H1 (cell line): ENCODE measurements at regions not wholly inside any gene's neighbourhood (a gene's known extent, or its start where the extent isn't known, plus 50 kb on each side); places are given as distances from the start of the nearest gene placed in this dataset.

ENCODE experiments used
- CTCF ChIA-PET: fragments of 300-600 bp; sonication (Branson Sonifier 250); formaldehyde crosslinking; loops from one replicate; lab custom pipeline; 2021; ENCODE audit not compliant: partially characterized antibody; lab: Charles Lee
- POLR2A ChIA-PET: fragments of 300-600 bp; sonication (Branson Sonifier 250); formaldehyde crosslinking; loops from one replicate; lab custom pipeline; 2021; ENCODE audit warnings: inconsistent platforms; ENCODE audit not compliant: partially characterized antibody; lab: Charles Lee
- DNase-seq, 2 experiments: peaks; one replicate each; pipeline versions ENCODE4 v3.0.0 to v3.0.0-alpha.2; 2010 to 2022; ENCODE audit warnings: low spot score in 2 of 2, low read depth in 1 of 2, mixed read lengths in 1 of 2
- FAIRE-seq: peaks from 2 replicates; lab custom pipeline; 2011; peaks lifted over from hg19 to GRCh38; lab: Jason Lieb, UNC
- H2AFZ ChIP-seq: 2 replicates; pipeline ENCODE4 v1.8.1; 2012; ENCODE audit warnings: low read length, inconsistent platforms
- H2AK5ac ChIP-seq: 2 replicates; pipeline ENCODE4 v1.6.1; 2013; ENCODE audit warnings: low read depth, low read length
- H2BK120ac ChIP-seq: replicated peaks from 2 replicates; pipeline ENCODE3; 2013; ENCODE audit warnings: low read depth, low read length, inconsistent platforms
- H2BK12ac ChIP-seq: 2 replicates; pipeline ENCODE4 v1.6.1; 2013; ENCODE audit warnings: low read depth, low read length
- H2BK15ac ChIP-seq: 2 replicates; pipeline ENCODE4 v1.6.1; 2013; ENCODE audit warnings: low read length
- H2BK20ac ChIP-seq: 2 replicates; pipeline ENCODE4 v1.6.1; 2013; ENCODE audit warnings: low read length
- H2BK5ac ChIP-seq: 2 replicates; pipeline ENCODE4 v1.6.1; 2013; ENCODE audit warnings: low read depth, low read length
- H3K14ac ChIP-seq: 2 replicates; pipeline ENCODE4 v1.6.1; 2013; ENCODE audit warnings: inconsistent platforms; ENCODE audit not compliant: insufficient read length
- H3K18ac ChIP-seq: 2 replicates; pipeline ENCODE4 v1.6.1; 2013; ENCODE audit warnings: low read length; ENCODE audit errors: extremely low read depth
- H3K23ac ChIP-seq: 2 replicates; pipeline ENCODE4 v1.6.1; 2013; ENCODE audit warnings: inconsistent platforms; ENCODE audit not compliant: insufficient read length
- H3K23me2 ChIP-seq: 2 replicates; pipeline ENCODE4 v1.6.1; 2013; ENCODE audit warnings: low read depth, low read length
- H3K27ac ChIP-seq: 2 replicates; pipeline ENCODE4 v1.6.1; 2011; ENCODE audit warnings: low read depth, low read length, inconsistent platforms
- H3K27me3 ChIP-seq, 4 experiments: replicated peaks in 1 of 4; 1 replicate in 1 of 4; 2 replicates in 3 of 4; pipeline versions ENCODE4 v1.6.1 to v1.8.1; 2011 to 2013; ENCODE audit warnings: low read length in 3 of 4, mild to moderate bottlenecking in 3 of 4, inconsistent platforms in 2 of 4, mixed read lengths in 2 of 4, moderate library complexity in 1 of 4; ENCODE audit not compliant: control insufficient read depth in 3 of 4, insufficient read depth in 3 of 4; ENCODE audit errors: extremely low read depth in 1 of 4
- H3K36me3 ChIP-seq, 4 experiments: 2 replicates each; pipeline versions ENCODE4 v1.6.1 to v1.8.1; 2011 to 2013; ENCODE audit warnings: mild to moderate bottlenecking in 4 of 4, low read length in 3 of 4, moderate library complexity in 2 of 4, control low read depth in 1 of 4, inconsistent platforms in 1 of 4; ENCODE audit not compliant: insufficient read depth in 4 of 4, control insufficient read depth in 2 of 4
- H3K4ac ChIP-seq: replicated peaks from 2 replicates; pipeline ENCODE3; 2013; ENCODE audit warnings: low read length, low read depth, mixed read lengths, inconsistent platforms; ENCODE audit not compliant: insufficient read length
- H3K4me1 ChIP-seq, 4 experiments: replicated peaks in 1 of 4; 1 replicate in 1 of 4; 2 replicates in 3 of 4; pipeline versions ENCODE4 v1.6.1 to v1.8.1; 2011 to 2013; ENCODE audit warnings: low read length in 3 of 4, inconsistent platforms in 2 of 4, mixed read lengths in 1 of 4; ENCODE audit not compliant: insufficient read depth in 4 of 4, control insufficient read depth in 3 of 4
- H3K4me2 ChIP-seq, 2 experiments: 2 replicates each; pipeline versions ENCODE4 v1.6.1 to v1.8.1; 2011 to 2013; ENCODE audit warnings: low read depth in 2 of 2, low read length in 2 of 2, control low read depth in 1 of 2, inconsistent platforms in 1 of 2, mild to moderate bottlenecking in 1 of 2; ENCODE audit not compliant: insufficient read depth in 1 of 2
- H3K4me3 ChIP-seq, 4 experiments: fragments of 200-600, 300-600 bp in 1 of 4; sonication (generic), shearing (Covaris generic), sonication (Bioruptor Twin) in 1 of 4; 2 replicates each; pipeline versions ENCODE4 v1.5.1 to v1.8.1; 2011 to 2016; ENCODE audit warnings: low read length in 4 of 4, low read depth in 3 of 4, control low read depth in 2 of 4, inconsistent platforms in 2 of 4, mild to moderate bottlenecking in 2 of 4, mixed read lengths in 1 of 4, moderate library complexity in 1 of 4; ENCODE audit not compliant: insufficient read depth in 2 of 4; ENCODE audit errors: extremely low read depth in 1 of 4
- H3K56ac ChIP-seq: replicated peaks from 2 replicates; pipeline ENCODE3; 2013; ENCODE audit warnings: low read depth, mild to moderate bottlenecking, mixed read lengths, low read length, inconsistent platforms; ENCODE audit not compliant: insufficient read length
- H3K79me1 ChIP-seq: 2 replicates; pipeline ENCODE4 v1.6.1; 2013; ENCODE audit warnings: low read depth, low read length, control low read depth
- H3K79me2 ChIP-seq, 2 experiments: 2 replicates each; pipeline versions ENCODE4 v1.6.1 to v1.8.1; 2012 to 2013; ENCODE audit warnings: low read length in 2 of 2, mild to moderate bottlenecking in 2 of 2, inconsistent platforms in 1 of 2; ENCODE audit not compliant: insufficient read depth in 2 of 2, control insufficient read depth in 1 of 2
- H3K9ac ChIP-seq, 4 experiments: replicated peaks in 1 of 4; 1 replicate in 1 of 4; 2 replicates in 3 of 4; pipeline versions ENCODE4 v1.6.1 to v1.8.1; 2011 to 2013; ENCODE audit warnings: low read depth in 3 of 4, low read length in 3 of 4, control low read depth in 2 of 4, mild to moderate bottlenecking in 2 of 4, moderate library complexity in 2 of 4, inconsistent platforms in 1 of 4; ENCODE audit errors: extremely low read depth in 1 of 4
- H3K9me3 ChIP-seq, 2 experiments: 2 replicates each; pipeline versions ENCODE4 v1.6.1 to v1.8.1; 2012 to 2013; ENCODE audit warnings: mild to moderate bottlenecking in 2 of 2, moderate library complexity in 2 of 2, control low read depth in 1 of 2, inconsistent platforms in 1 of 2, low read depth in 1 of 2, low read length in 1 of 2, mixed read lengths in 1 of 2; ENCODE audit not compliant: insufficient read depth in 2 of 2
- H4K20me1 ChIP-seq, 2 experiments: replicated peaks in 1 of 2; 2 replicates each; pipeline versions ENCODE3 to v1.8.1; 2011 to 2013; ENCODE audit warnings: inconsistent platforms in 2 of 2, low read length in 2 of 2, mild to moderate bottlenecking in 1 of 2; ENCODE audit not compliant: insufficient read depth in 2 of 2, control insufficient read depth in 1 of 2
- H4K5ac ChIP-seq: 2 replicates; pipeline ENCODE4 v1.6.1; 2013; ENCODE audit warnings: low read length, low read depth, mixed read lengths, inconsistent platforms; ENCODE audit not compliant: insufficient read length
- H4K8ac ChIP-seq: 2 replicates; pipeline ENCODE4 v1.8.0; 2013; ENCODE audit warnings: mild to moderate bottlenecking, moderate library complexity, low read length, inconsistent platforms; ENCODE audit not compliant: insufficient read depth; ENCODE audit errors: extremely low read depth
- H4K91ac ChIP-seq: replicated peaks from 2 replicates; pipeline ENCODE3; 2013; ENCODE audit warnings: low read length, mixed read lengths, inconsistent platforms; ENCODE audit not compliant: insufficient read length
- CTBP2 ChIP-seq: IDR thresholded peaks from 2 replicates; pipeline ENCODE4 v1.7.0; 2011; ENCODE audit warnings: borderline replicate concordance, mild to moderate bottlenecking, moderate library complexity, mixed read lengths, low read length; ENCODE audit not compliant: insufficient read depth, insufficient read length
- CTCF ChIP-seq, 3 experiments: IDR thresholded peaks; 1 replicate in 2 of 3; 2 replicates in 1 of 3; pipeline versions ENCODE4 v1.5.1 to v1.6.1; 2011; ENCODE audit warnings: low read length in 3 of 3, mild to moderate bottlenecking in 3 of 3, inconsistent platforms in 2 of 3, low read depth in 1 of 3, moderate library complexity in 1 of 3; ENCODE audit not compliant: insufficient read depth in 1 of 3; ENCODE audit errors: control extremely low read depth in 1 of 3
- E2F6 ChIP-seq: IDR thresholded peaks from 2 replicates; pipeline ENCODE4 v1.6.1; 2012; ENCODE audit warnings: inconsistent platforms
- EGR1 ChIP-seq: IDR thresholded peaks from 2 replicates; pipeline ENCODE4 v1.6.1; 2011; ENCODE audit warnings: low read depth, low read length, borderline replicate concordance
- NANOG ChIP-seq: IDR thresholded peaks from 2 replicates; pipeline ENCODE4 v1.6.1; 2011; ENCODE audit warnings: low read length, low read depth, mild to moderate bottlenecking, inconsistent platforms; ENCODE audit not compliant: insufficient read depth, poor library complexity, severe bottlenecking
- PHF8 ChIP-seq: fragments of 200-600 bp; sonication (generic); conservative IDR thresholded peaks from 2 replicates; pipeline ENCODE4 v1.7.1; 2012; ENCODE audit warnings: low read depth, mild to moderate bottlenecking, inconsistent platforms, low read length, moderate library complexity
- POU5F1 ChIP-seq: IDR thresholded peaks from 2 replicates; pipeline ENCODE4 v1.6.1; 2011; ENCODE audit warnings: low read depth, mild to moderate bottlenecking, low read length, moderate library complexity
- SIRT6 ChIP-seq: IDR thresholded peaks from one replicate; pipeline ENCODE4 v1.7.1; 2012; ENCODE audit warnings: low read length, inconsistent platforms
- SP1 ChIP-seq: IDR thresholded peaks from 2 replicates; pipeline ENCODE4 v1.6.1; 2011; ENCODE audit warnings: low read depth, low read length
- SP4 ChIP-seq: IDR thresholded peaks from 2 replicates; pipeline ENCODE4 v1.6.1; 2012; ENCODE audit warnings: low read length, inconsistent platforms
- SRF ChIP-seq: IDR thresholded peaks from 2 replicates; pipeline ENCODE4 v1.6.1; 2011; ENCODE audit warnings: mild to moderate bottlenecking, low read depth, low read length, moderate library complexity
- ZNF274 ChIP-seq: IDR thresholded peaks from 2 replicates; pipeline ENCODE4 v1.7.0; 2012; ENCODE audit warnings: low read length, borderline replicate concordance; ENCODE audit errors: extremely low read depth
- WGBS, 2 experiments: shearing (Covaris generic) in 1 of 2; methylation state at CpG; one replicate each; pipeline versions ENCODE4 v1.1.6 to v1.1.7; 2013 to 2015; ENCODE audit warnings: low lambda C conversion rate in 2 of 2, mixed read lengths in 2 of 2, inconsistent platforms in 1 of 2, low coverage in 1 of 2, missing lambda C conversion rate in 1 of 2; ENCODE audit not compliant: insufficient replicate concordance in 2 of 2, insufficient coverage in 1 of 2, insufficient read length in 1 of 2; ENCODE audit errors: extremely low coverage in 1 of 2, missing lambda C conversion rate in 1 of 2; 5-methylcytosine and 5-hydroxymethylcytosine counted together

- Histone ChIP-seq H3K4me3 (no peak overlapping the region), H3K4me2 (no peak overlapping the region), H3K9ac (no peak overlapping the region), H4K20me1 (no peaks in the 10 kb centered on the region), H3K27me3 (no peaks in the 10 kb centered on the region), H4K8ac (no peak overlapping the region), H3K27ac (no peak overlapping the region), H2BK5ac (no peak overlapping the region), H2AK5ac (no peak overlapping the region), H3K4me1 (no peaks in the 10 kb centered on the region), H3K23me2 (no peaks in the 10 kb centered on the region), H3K79me2 (no peaks in the 10 kb centered on the region), H2AFZ (no peak overlapping the region; the same call in 1 of the 2 replicates), H3K36me3 (no peaks in the 10 kb centered on the region), H4K91ac (no peak overlapping the region), H3K23ac (no peak overlapping the region), H3K79me1 (no peaks in the 10 kb centered on the region), H2BK12ac (no peak overlapping the region), H4K5ac (no peak overlapping the region), H3K9me3 (no peaks in the 10 kb centered on the region), H2BK15ac (no peak overlapping the region), H3K4ac (no peak overlapping the region), H2BK120ac (no peak overlapping the region), H3K56ac (no peak overlapping the region), H2BK20ac (no peak overlapping the region), H3K14ac (no peak overlapping the region), H3K18ac (no peak overlapping the region)
- ChIA-PET CTCF (interaction anchor here (0.7 to 1.3 kb wide), 2 partner anchors 8 to 17 kb away, joined by 3 to 5 read pairs; no protein-coding TSS in a partner anchor), POLR2A (no interaction called here)
- DNase-seq: no peak
- WGBS, 2 experiments: 87% methylated on average over 3 of the region's 3 CpGs; no CpG with 5 or more reads in 1 of the 2 experiments
- no peak for FAIRE-seq
- TF ChIP-seq SP4: no peak
- TF ChIP-seq CTBP2: no peak
- no peak for TF ChIP-seq SIRT6
- TF ChIP-seq CTCF (IDR thresholded peaks at IDR 0.05; ENCODE audit: control extremely low read depth in 1 of 3, insufficient read depth in 1 of 3, low read depth in 1 of 3, low read length in 3 of 3): no peak
- TF ChIP-seq PHF8: no peak
- TF ChIP-seq SRF: no peak
- TF ChIP-seq POU5F1: no peak
- no peak for TF ChIP-seq NANOG
- TF ChIP-seq SP1: no peak
- TF ChIP-seq EGR1: no peak
- no peak for TF ChIP-seq ZNF274
- no peak for TF ChIP-seq E2F6
Observed at GRCh38 chr1:112044745-112045144, 55.3 kb upstream of the KCND3 start.
